ENCODE measurements at regions not wholly inside any gene's neighbourhood (a gene's known extent, or its start where the extent isn't known, plus 50 kb on each side); places are given as distances from the start of the nearest gene placed in this dataset.

- no peak for DNase-seq
Measured at GRCh38 chrY:19140285-19140920, 366.9 kb upstream of the HSFY2 start.

GRCh38 chrY:19134426-19134825 lies 360.9 kb upstream of the HSFY2 start:
- DNase-seq = no peak

- no peak for DNase-seq
Measured at GRCh38 chrY:19130569-19131358, 357.2 kb upstream of the HSFY2 start.

- peak in 1 of 3 donors; percentile 3 for DNase-seq
Measured at GRCh38 chrY:19126889-19127288, 353.4 kb upstream of the HSFY2 start.

GRCh38 chrY:19124609-19125008 lies 351.1 kb upstream of the HSFY2 start:
- no peak for DNase-seq

GRCh38 chrY:19122450-19122849 lies 348.9 kb upstream of the HSFY2 start:
- no peak for DNase-seq

GRCh38 chrY:19098349-19098748 lies 324.8 kb upstream of the HSFY2 start:
- DNase-seq = no peak

GRCh38 chrY:19095460-19095859 lies 321.9 kb upstream of the HSFY2 start:
- DNase-seq = peak in 2 of 3 donors; percentile 10 to 35

- no peak for DNase-seq
Measured at GRCh38 chrY:19083006-19083405, 309.5 kb upstream of the HSFY2 start.

- DNase-seq = peak; percentile 22 to 34 (median 26)
Measured at GRCh38 chrY:19077698-19078113, 304.2 kb upstream of the HSFY2 start.

- peak; percentile 33 to 58 (median 53) for DNase-seq
Measured at GRCh38 chrY:19076846-19077697, 303.5 kb upstream of the HSFY2 start.

- peak; percentile 57 to 76 (median 59) for DNase-seq
Measured at GRCh38 chrY:19075471-19076253, 302.1 kb upstream of the HSFY2 start.

GRCh38 chrY:19067435-19067834 lies 293.9 kb upstream of the HSFY2 start:
- no peak for DNase-seq

GRCh38 chrY:19066447-19067190 lies 293.1 kb upstream of the HSFY2 start:
- no peak for DNase-seq

- DNase-seq = no peak
Measured at GRCh38 chrY:19065119-19065518, 291.6 kb upstream of the HSFY2 start.

- peak in 1 of 3 donors; percentile 1 for DNase-seq
Measured at GRCh38 chrY:19059733-19060132, 286.2 kb upstream of the HSFY2 start.

GRCh38 chrY:19058831-19059370 lies 285.4 kb upstream of the HSFY2 start:
- peak in 1 of 3 donors; percentile 2 for DNase-seq

GRCh38 chrY:19056138-19056469 lies 282.6 kb upstream of the HSFY2 start:
- DNase-seq = no peak

- no peak for DNase-seq
Measured at GRCh38 chrY:19055232-19056137, 281.9 kb upstream of the HSFY2 start.

- no peak for DNase-seq
Measured at GRCh38 chrY:19053806-19054205, 280.3 kb upstream of the HSFY2 start.

- DNase-seq = no peak
Measured at GRCh38 chrY:19051021-19051420, 277.5 kb upstream of the HSFY2 start.
